ENCODE measurements at regions not wholly inside any gene's neighbourhood (a gene's known extent, or its start where the extent isn't known, plus 50 kb on each side); places are given as distances from the start of the nearest gene placed in this dataset.

GRCh38 chr12:97639702-97640101 lies 177.1 kb downstream of the RMST start:
- H2BK12ac ChIP-seq (ENCODE audit: insufficient read length, low read depth, low read length) = no peak overlapping the region
- H2AFZ ChIP-seq (ENCODE audit: low read length) = no peak overlapping the region
- H2BK5ac ChIP-seq (ENCODE audit: insufficient read length, low read length) = no peak overlapping the region
- no CpG with 5 or more reads among the region's 1 CpG for WGBS (ENCODE audit: extremely low coverage, insufficient read length, low lambda C conversion rate)
- Mint-ChIP-seq H3K4me1 (peaks cover 10 to 21% of the 10 kb centered on the region in 2 experiments), H3K27ac (no peak overlapping the region), H3K36me3 (ENCODE audit: insufficient read depth in 1 of 3, low read depth in 3 of 3) (no peaks in the 10 kb centered on the region; a peak in 1 of 7 replicates), H3K4me3 (no peak overlapping the region), H3K27me3 (ENCODE audit: low read depth) (no peaks in the 10 kb centered on the region), H3K9me3 (no peaks in the 10 kb centered on the region; a peak in 1 of 5 replicates)
- no peaks in the 10 kb centered on the region for H3K79me1 ChIP-seq (ENCODE audit: insufficient read depth, low read depth, low read length, poor library complexity, severe bottlenecking)
- H3K27ac ChIP-seq (ENCODE audit: insufficient read length, low read depth, low read length) = no peak overlapping the region
- no peak overlapping the region for H3T11ph ChIP-seq (ENCODE audit: low read length)
- H3K4me2 ChIP-seq (ENCODE audit: insufficient read depth, insufficient read length, low read length) = no peak overlapping the region
- TF ChIP-seq, protein P1, sequence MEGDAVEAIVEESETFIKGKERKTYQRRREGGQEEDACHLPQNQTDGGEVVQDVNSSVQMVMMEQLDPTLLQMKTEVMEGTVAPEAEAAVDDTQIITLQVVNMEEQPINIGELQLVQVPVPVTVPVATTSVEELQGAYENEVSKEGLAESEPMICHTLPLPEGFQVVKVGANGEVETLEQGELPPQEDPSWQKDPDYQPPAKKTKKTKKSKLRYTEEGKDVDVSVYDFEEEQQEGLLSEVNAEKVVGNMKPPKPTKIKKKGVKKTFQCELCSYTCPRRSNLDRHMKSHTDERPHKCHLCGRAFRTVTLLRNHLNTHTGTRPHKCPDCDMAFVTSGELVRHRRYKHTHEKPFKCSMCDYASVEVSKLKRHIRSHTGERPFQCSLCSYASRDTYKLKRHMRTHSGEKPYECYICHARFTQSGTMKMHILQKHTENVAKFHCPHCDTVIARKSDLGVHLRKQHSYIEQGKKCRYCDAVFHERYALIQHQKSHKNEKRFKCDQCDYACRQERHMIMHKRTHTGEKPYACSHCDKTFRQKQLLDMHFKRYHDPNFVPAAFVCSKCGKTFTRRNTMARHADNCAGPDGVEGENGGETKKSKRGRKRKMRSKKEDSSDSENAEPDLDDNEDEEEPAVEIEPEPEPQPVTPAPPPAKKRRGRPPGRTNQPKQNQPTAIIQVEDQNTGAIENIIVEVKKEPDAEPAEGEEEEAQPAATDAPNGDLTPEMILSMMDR (conservative IDR thresholded peaks at IDR 0.05) = no peak
- H4K91ac ChIP-seq (ENCODE audit: insufficient read length, low read depth, low read length) = no peak overlapping the region
- no peaks in the 10 kb centered on the region for H4K20me1 ChIP-seq (ENCODE audit: control insufficient read depth, insufficient read depth, insufficient read length)
- H3K18ac ChIP-seq (ENCODE audit: insufficient read length, low read depth, low read length) = no peak overlapping the region
- no peak overlapping the region for H2BK15ac ChIP-seq (ENCODE audit: low read depth, low read length)
- H3K4me1 ChIP-seq (ENCODE audit: insufficient read depth, low read length) = peaks cover 3% of the 10 kb centered on the region; the same call in 1 of the 2 replicates
- H3K79me2 ChIP-seq (ENCODE audit: insufficient read depth, low read length) = no peaks in the 10 kb centered on the region
- DNase-seq = no peak
- no peak overlapping the region for H3K4ac ChIP-seq (ENCODE audit: low read depth, low read length)
- H3K27me3 ChIP-seq (ENCODE audit: insufficient read depth, low read length) = no peaks in the 10 kb centered on the region
- no peak overlapping the region for H4K5ac ChIP-seq (ENCODE audit: insufficient read length, low read depth, low read length)
- H4K8ac ChIP-seq (replicated peaks; ENCODE audit: insufficient read length, low read depth, low read length) = no peak overlapping the region
- H2BK20ac ChIP-seq (ENCODE audit: low read depth, low read length, poor library complexity, severe bottlenecking) = no peak overlapping the region
- no peak overlapping the region for H2AK5ac ChIP-seq (ENCODE audit: insufficient read length, low read length)
- H3K23ac ChIP-seq (ENCODE audit: insufficient read length, low read depth, low read length) = no peak overlapping the region
- H3K9me3 ChIP-seq (ENCODE audit: control insufficient read depth, low read depth, low read length) = no peaks in the 10 kb centered on the region
- no peak overlapping the region for H2BK120ac ChIP-seq (ENCODE audit: low read depth, low read length, poor library complexity, severe bottlenecking)
- H3K56ac ChIP-seq (ENCODE audit: insufficient read length, low read depth, low read length) = no peak overlapping the region
- no peaks in the 10 kb centered on the region for H3K23me2 ChIP-seq (ENCODE audit: insufficient read length, low read depth, low read length, poor library complexity, severe bottlenecking)
- no peak overlapping the region for H3K9ac ChIP-seq (ENCODE audit: extremely low read depth, insufficient read length, low read length)
- no peak overlapping the region for H3K14ac ChIP-seq (ENCODE audit: insufficient read depth, low read length)

All from H9 (cell line).